Bone marrow (tissue), 2 donors: ENCODE measurements at regions not wholly inside any gene's neighbourhood (a gene's known extent, or its start where the extent isn't known, plus 50 kb on each side); places are given as distances from the start of the nearest gene placed in this dataset.
"Not testable (repeated sequence)": the region's sequence is repeated elsewhere in the genome, so short reads cannot be mapped to it uniquely, and the experiment has no call there.

ENCODE experiments used
- DNase-seq, 2 donors: peaks; one replicate each; lab custom pipeline; 2025; lab: John Stamatoyannopoulos, UW

- DNase-seq = no peak
These were observed 437.4 kb upstream of the UBE2E2 start for GRCh38 chr3:22765679-22766078.

GRCh38 chr3:22777834-22778233 lies 425.3 kb upstream of the UBE2E2 start:
- DNase-seq = no peak

GRCh38 chr3:22779737-22780136 lies 423.4 kb upstream of the UBE2E2 start:
- no peak for DNase-seq

GRCh38 chr3:22792533-22792932 lies 410.6 kb upstream of the UBE2E2 start:
- DNase-seq = no peak

- no peak for DNase-seq
These were observed 407.2 kb upstream of the UBE2E2 start for GRCh38 chr3:22795917-22796316.

GRCh38 chr3:22798461-22798860 lies 404.7 kb upstream of the UBE2E2 start:
- DNase-seq = no peak

GRCh38 chr3:22819209-22819608 lies 383.9 kb upstream of the UBE2E2 start:
- no peak for DNase-seq

- no peak for DNase-seq
These were observed 368.1 kb upstream of the UBE2E2 start for GRCh38 chr3:22835041-22835440.

GRCh38 chr3:22836131-22836530 lies 367.0 kb upstream of the UBE2E2 start:
- no peak for DNase-seq

- DNase-seq = no peak
These were observed 359.3 kb upstream of the UBE2E2 start for GRCh38 chr3:22843854-22844253.

- no peak for DNase-seq
These were observed 356.6 kb upstream of the UBE2E2 start for GRCh38 chr3:22846566-22846965.

GRCh38 chr3:22849583-22849982 lies 353.5 kb upstream of the UBE2E2 start:
- not testable (repeated sequence) for DNase-seq

- DNase-seq = no peak
These were observed 346.3 kb upstream of the UBE2E2 start for GRCh38 chr3:22856811-22857210.

GRCh38 chr3:22858486-22858885 lies 344.6 kb upstream of the UBE2E2 start:
- DNase-seq = no peak

GRCh38 chr3:22859618-22860017 lies 343.5 kb upstream of the UBE2E2 start:
- DNase-seq = no peak

- no peak for DNase-seq
These were observed 341.7 kb upstream of the UBE2E2 start for GRCh38 chr3:22861426-22861825.

GRCh38 chr3:22862111-22862510 lies 341.0 kb upstream of the UBE2E2 start:
- no peak for DNase-seq

- DNase-seq = not testable (repeated sequence)
These were observed 320.3 kb upstream of the UBE2E2 start for GRCh38 chr3:22882834-22883233.

GRCh38 chr3:22885039-22885438 lies 318.1 kb upstream of the UBE2E2 start:
- DNase-seq = no peak

GRCh38 chr3:22885574-22886341 lies 317.4 kb upstream of the UBE2E2 start:
- no peak for DNase-seq

GRCh38 chr3:22886439-22887068 lies 316.6 kb upstream of the UBE2E2 start:
- no peak for DNase-seq

- no peak for DNase-seq
These were observed 315.3 kb upstream of the UBE2E2 start for GRCh38 chr3:22887664-22888291.

GRCh38 chr3:22893101-22893500 lies 310.0 kb upstream of the UBE2E2 start:
- DNase-seq = no peak
